Gastroesophageal sphincter (tissue), 4 donors: ENCODE measurements at regions not wholly inside any gene's neighbourhood (a gene's known extent, or its start where the extent isn't known, plus 50 kb on each side); places are given as distances from the start of the nearest gene placed in this dataset.
A peak's percentile ranks its signal among the peaks of the same experiment; 100 is the strongest.

Experiments used
- ATAC-seq: fragments of 150-250 bp; one replicate; pipeline ENCODE4 v1.9.1; 2016; ENCODE audit warnings: mild to moderate bottlenecking, moderate library complexity
- H3K27ac ChIP-seq, 4 donors: fragments of 200-600 bp; sonication (generic) in 3 of 4; 1 replicate in 3 of 4; 2 replicates in 1 of 4; pipeline ENCODE4 v1.5.1; 2016 to 2019
- H3K27me3 ChIP-seq: fragments of 200-600 bp; sonication (generic); one replicate; pipeline ENCODE4 v1.5.1; 2019
- H3K36me3 ChIP-seq, 2 donors: fragments of 200-600 bp; sonication (generic); one replicate each; pipeline ENCODE4 v1.5.1; 2019; ENCODE audit warnings: control low read depth in 1 of 2
- H3K4me1 ChIP-seq, 3 donors: fragments of 200-600 bp; sonication (generic); 1 replicate in 2 of 3; 2 replicates in 1 of 3; pipeline ENCODE4 v1.5.1; 2016 to 2019; ENCODE audit warnings: control low read depth in 2 of 3
- H3K4me3 ChIP-seq, 2 donors: fragments of 200-600 bp; sonication (generic); one replicate each; pipeline ENCODE4 v1.5.1; 2019; ENCODE audit warnings: mild to moderate bottlenecking in 1 of 2, moderate library complexity in 1 of 2
- H3K9me3 ChIP-seq, 3 donors: fragments of 200-600 bp; sonication (generic); one replicate each; pipeline ENCODE4 v1.5.1; 2017 to 2019; ENCODE audit warnings: control low read depth in 2 of 3
- CTCF ChIP-seq, 4 experiments: fragments of 200-600 bp in 2 of 4; fragments of 450-650 bp in 2 of 4; sonication (generic) in 1 of 4; IDR thresholded peaks; one replicate each; pipeline ENCODE4 v1.5.1; 2017 to 2019; ENCODE audit warnings: antibody characterized with exemption in 4 of 4, mild to moderate bottlenecking in 2 of 4, moderate library complexity in 2 of 4
- EP300 ChIP-seq: sonication (generic); formaldehyde crosslinking; IDR thresholded peaks from one replicate; pipeline ENCODE4 v1.6.1; 2017; ENCODE audit warnings: antibody characterized with exemption, mild to moderate bottlenecking
- POLR2A ChIP-seq, 2 donors: fragments of 450-650 bp; IDR thresholded peaks; one replicate each; pipeline ENCODE4 v1.6.1; 2017; ENCODE audit warnings: antibody characterized with exemption in 2 of 2, mild to moderate bottlenecking in 2 of 2, moderate library complexity in 1 of 2
- POLR2AphosphoS5 ChIP-seq: sonication (generic); formaldehyde crosslinking; IDR thresholded peaks from one replicate; pipeline ENCODE4 v1.6.1; 2017; ENCODE audit warnings: antibody characterized with exemption
- WGBS, 2 donors: methylation state at CpG; one replicate each; pipeline ENCODE4 v1.1.5; 2018; ENCODE audit warnings: low coverage in 1 of 2; 5-methylcytosine and 5-hydroxymethylcytosine counted together

GRCh38 chr6:181049-181654 lies 111.1 kb upstream of the DUSP22 start:
- H3K9me3 ChIP-seq, result no peaks in the 10 kb centered on the region
- no peak overlapping the region for H3K4me3 ChIP-seq
- ATAC-seq, result no peak
- TF ChIP-seq POLR2AphosphoS5, result no peak
- TF ChIP-seq EP300, result no peak
- TF ChIP-seq POLR2A (IDR thresholded peaks at IDR 0.05), result no peak
- H3K36me3 ChIP-seq, result no peaks in the 10 kb centered on the region
- peaks cover 37% of the 10 kb centered on the region for H3K27me3 ChIP-seq
- H3K4me1 ChIP-seq, result no peaks in the 10 kb centered on the region
- WGBS, 2 donors, result 46 to 66% methylated on average over 4 to 5 of the region's 5 CpGs
- H3K27ac ChIP-seq, result no peak overlapping the region

- Histone ChIP-seq H3K36me3 (no peaks in the 10 kb centered on the region), H3K9me3 (no peaks in the 10 kb centered on the region), H3K27ac (no peak overlapping the region), H3K4me1 (no peaks in the 10 kb centered on the region), H3K27me3 (peaks cover 19% of the 10 kb centered on the region), H3K4me3 (no peak overlapping the region)
- 86 to 94% methylated on average over 1 to 2 of the region's 2 CpGs for WGBS, 2 donors
- no peak for TF ChIP-seq POLR2AphosphoS5
- no peak for TF ChIP-seq EP300
- TF ChIP-seq CTCF (IDR thresholded peaks at IDR 0.05), result no peak
- TF ChIP-seq POLR2A (IDR thresholded peaks at IDR 0.05), result no peak
- ATAC-seq, result no peak
Observed at GRCh38 chr6:183668-184067, 108.6 kb upstream of the DUSP22 start.

- Histone ChIP-seq H3K36me3 (no peaks in the 10 kb centered on the region), H3K4me1 (no peaks in the 10 kb centered on the region), H3K4me3 (no peak overlapping the region), H3K27ac (no peak overlapping the region), H3K9me3 (no peaks in the 10 kb centered on the region), H3K27me3 (peaks cover 16% of the 10 kb centered on the region)
- no peak for TF ChIP-seq POLR2AphosphoS5
- no peak for TF ChIP-seq POLR2A (IDR thresholded peaks at IDR 0.05)
- TF ChIP-seq EP300, result no peak
- TF ChIP-seq CTCF (IDR thresholded peaks at IDR 0.05), result no peak
- 64 to 82% methylated on average over 4 to 6 of the region's 7 CpGs for WGBS, 2 donors
- ATAC-seq, result no peak
Observed at GRCh38 chr6:184161-184700, 108.1 kb upstream of the DUSP22 start.

- 30 to 40% methylated on average over 4 to 7 of the region's 12 CpGs for WGBS, 2 donors
- H3K9me3 ChIP-seq, result no peaks in the 10 kb centered on the region
- no peak overlapping the region for H3K4me3 ChIP-seq
- no peaks in the 10 kb centered on the region for H3K4me1 ChIP-seq
- peak; percentile 34 for TF ChIP-seq POLR2AphosphoS5
- no peak for TF ChIP-seq POLR2A (IDR thresholded peaks at IDR 0.05)
- no peak for ATAC-seq
- H3K27ac ChIP-seq, result no peak overlapping the region
- no peaks in the 10 kb centered on the region for H3K36me3 ChIP-seq
- peaks cover 3% of the 10 kb centered on the region for H3K27me3 ChIP-seq
Observed at GRCh38 chr6:186340-186965, 105.8 kb upstream of the DUSP22 start.

GRCh38 chr6:187210-187861 lies 105.0 kb upstream of the DUSP22 start:
- H3K4me1 ChIP-seq, result no peaks in the 10 kb centered on the region
- peak; percentile 17 for ATAC-seq
- no peaks in the 10 kb centered on the region for H3K9me3 ChIP-seq
- no peak overlapping the region for H3K27ac ChIP-seq
- H3K36me3 ChIP-seq, result no peaks in the 10 kb centered on the region
- no peak overlapping the region for H3K4me3 ChIP-seq
- 55 to 64% methylated on average over 5 to 8 of the region's 10 CpGs for WGBS, 2 donors
- TF ChIP-seq POLR2A (IDR thresholded peaks at IDR 0.05), result no peak
- TF ChIP-seq POLR2AphosphoS5, result no peak
- TF ChIP-seq EP300, result no peak
- no peak for TF ChIP-seq CTCF (IDR thresholded peaks at IDR 0.05)
- H3K27me3 ChIP-seq, result peaks cover 3% of the 10 kb centered on the region
